T-helper 2 cell treated with Interferon-gamma antibody and Interleukin-4, amounts not matched to agents 5 μg/mL and 100 μg/mL, for 36 hours (primary cell): ENCODE measurements at regions not wholly inside any gene's neighbourhood (a gene's known extent, or its start where the extent isn't known, plus 50 kb on each side); places are given as distances from the start of the nearest gene placed in this dataset.
"Not testable (repeated sequence)": the region's sequence is repeated elsewhere in the genome, so short reads cannot be mapped to it uniquely, and the experiment has no call there.

Experiments
- DNase-seq: peaks from one replicate; pipeline ENCODE4 v3.0.0; 2021; ENCODE audit warnings: low spot score
- H3K27ac Mint-ChIP-seq: one replicate; pipeline ENCODE4 v1.8.0; 2021; ENCODE audit warnings: mild to moderate bottlenecking, mixed read lengths
- H3K27me3 Mint-ChIP-seq: one replicate; pipeline ENCODE4 v1.8.0; 2021; ENCODE audit warnings: low read depth, mixed read lengths
- H3K36me3 Mint-ChIP-seq: one replicate; pipeline ENCODE4 v1.8.0; 2021; ENCODE audit warnings: low read depth, mixed read lengths
- H3K4me1 Mint-ChIP-seq: one replicate; pipeline ENCODE4 v1.8.0; 2021; ENCODE audit warnings: low read depth, mixed read lengths
- H3K4me3 Mint-ChIP-seq: one replicate; pipeline ENCODE4 v1.8.0; 2022; ENCODE audit warnings: mild to moderate bottlenecking, moderate library complexity, mixed read lengths
- H3K9me3 Mint-ChIP-seq: one replicate; pipeline ENCODE4 v1.8.0; 2021; ENCODE audit warnings: mixed read lengths

DNA sequence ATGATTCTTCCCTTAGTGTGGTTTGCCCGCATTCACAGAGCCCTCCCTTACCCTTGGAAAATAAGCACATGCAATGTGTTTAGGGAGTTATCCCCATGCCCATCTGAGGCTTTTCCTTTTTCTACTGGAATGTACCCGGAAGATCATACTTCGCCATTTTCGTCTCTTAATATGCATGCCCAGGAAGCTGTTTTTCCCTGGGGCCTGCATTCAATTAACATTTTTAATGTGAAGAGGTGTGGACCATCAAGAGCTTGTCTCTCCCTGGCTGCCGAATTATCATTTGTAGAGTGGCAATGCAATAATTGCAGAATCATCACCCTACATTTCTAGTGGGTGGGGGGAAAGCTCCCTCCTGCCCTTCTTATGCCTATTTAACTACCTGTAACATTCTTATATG is 976.3 kb downstream of the DIPK2A start:
- no peaks in the 10 kb centered on the region for H3K4me1 Mint-ChIP-seq
- no peak overlapping the region for H3K4me3 Mint-ChIP-seq
- peaks cover 8% of the 10 kb centered on the region for H3K9me3 Mint-ChIP-seq
- no peaks in the 10 kb centered on the region for H3K27me3 Mint-ChIP-seq
- DNase-seq: no peak
- no peak overlapping the region for H3K27ac Mint-ChIP-seq
- no peaks in the 10 kb centered on the region for H3K36me3 Mint-ChIP-seq

DNA sequence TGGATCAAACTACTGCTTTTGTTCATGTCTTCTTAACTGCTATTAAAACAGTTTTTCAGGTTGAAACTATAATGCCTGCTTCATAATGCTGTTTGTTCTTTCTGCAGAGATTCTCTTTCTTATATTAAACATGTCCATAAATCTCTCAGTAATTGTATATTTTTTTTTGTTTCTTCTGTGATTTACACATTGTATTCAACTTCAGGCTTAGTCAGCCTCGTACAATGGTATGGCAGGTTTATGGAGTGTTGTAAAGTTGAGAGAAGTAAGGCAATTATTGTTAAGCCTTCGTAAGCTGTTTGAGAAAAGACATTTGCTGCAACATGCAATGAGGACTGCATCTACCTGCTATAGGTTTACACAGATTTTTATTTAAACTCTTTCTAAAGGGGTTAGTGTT is 977.1 kb downstream of the DIPK2A start:
- H3K4me3 Mint-ChIP-seq: no peak overlapping the region
- H3K27ac Mint-ChIP-seq: no peak overlapping the region
- peaks cover 8% of the 10 kb centered on the region for H3K9me3 Mint-ChIP-seq
- H3K4me1 Mint-ChIP-seq: no peaks in the 10 kb centered on the region
- DNase-seq: no peak
- H3K27me3 Mint-ChIP-seq: no peaks in the 10 kb centered on the region
- no peaks in the 10 kb centered on the region for H3K36me3 Mint-ChIP-seq

DNA sequence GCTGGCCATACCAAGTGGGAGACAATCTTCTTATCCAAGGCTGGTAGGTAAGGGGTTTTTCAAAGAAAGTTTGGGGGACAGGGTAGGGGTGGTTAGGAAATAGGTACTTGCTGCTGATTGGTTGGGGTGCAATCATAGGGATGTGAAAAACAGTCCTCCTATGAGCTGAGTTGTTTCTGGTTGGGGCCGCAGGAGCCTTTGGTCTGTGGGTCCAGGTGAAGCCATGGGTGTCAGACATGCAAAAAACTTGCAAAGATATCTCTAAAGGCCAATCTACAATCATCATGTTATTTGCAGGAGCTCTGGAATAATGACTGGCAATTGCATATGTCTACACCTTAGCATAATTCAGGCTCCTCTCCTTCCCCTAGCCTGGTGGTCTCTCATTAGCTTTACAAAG is 982.3 kb downstream of the DIPK2A start:
- no peaks in the 10 kb centered on the region for H3K27me3 Mint-ChIP-seq
- peaks cover 5% of the 10 kb centered on the region for H3K9me3 Mint-ChIP-seq
- no peak for DNase-seq
- H3K27ac Mint-ChIP-seq: no peak overlapping the region
- H3K4me3 Mint-ChIP-seq: no peak overlapping the region
- no peaks in the 10 kb centered on the region for H3K36me3 Mint-ChIP-seq
- no peaks in the 10 kb centered on the region for H3K4me1 Mint-ChIP-seq

GRCh38 chr3:144957398-144958101 is 985.9 kb downstream of the DIPK2A start:
- Mint-ChIP-seq H3K4me1 (no peaks in the 10 kb centered on the region), H3K27me3 (no peaks in the 10 kb centered on the region), H3K27ac (no peak overlapping the region), H3K36me3 (no peaks in the 10 kb centered on the region), H3K4me3 (no peak overlapping the region), H3K9me3 (peaks cover 8% of the 10 kb centered on the region)
- DNase-seq: no peak

GRCh38 chr3:144963810-144964209 is 992.2 kb downstream of the DIPK2A start:
- H3K36me3 Mint-ChIP-seq: no peaks in the 10 kb centered on the region
- H3K9me3 Mint-ChIP-seq: peaks cover 4% of the 10 kb centered on the region
- no peaks in the 10 kb centered on the region for H3K4me1 Mint-ChIP-seq
- no peak for DNase-seq
- no peaks in the 10 kb centered on the region for H3K27me3 Mint-ChIP-seq
- no peak overlapping the region for H3K4me3 Mint-ChIP-seq
- no peak overlapping the region for H3K27ac Mint-ChIP-seq

GRCh38 chr3:144966560-144966959 is 994.9 kb downstream of the DIPK2A start:
- Mint-ChIP-seq H3K36me3 (no peaks in the 10 kb centered on the region), H3K27ac (no peak overlapping the region), H3K9me3 (peaks cover 4% of the 10 kb centered on the region), H3K4me3 (no peak overlapping the region), H3K4me1 (no peaks in the 10 kb centered on the region), H3K27me3 (no peaks in the 10 kb centered on the region)
- no peak for DNase-seq

- Mint-ChIP-seq H3K4me3 (no peak overlapping the region), H3K27me3 (no peaks in the 10 kb centered on the region), H3K27ac (no peak overlapping the region), H3K36me3 (no peaks in the 10 kb centered on the region), H3K4me1 (no peaks in the 10 kb centered on the region), H3K9me3 (peaks cover under 1% of the 10 kb centered on the region)
- DNase-seq: no peak
Observed at GRCh38 chr3:144968750-144969350, 997.2 kb downstream of the DIPK2A start.

- not testable (repeated sequence) for H3K36me3 Mint-ChIP-seq, H3K4me3 Mint-ChIP-seq, H3K27me3 Mint-ChIP-seq, H3K9me3 Mint-ChIP-seq, H3K4me1 Mint-ChIP-seq, DNase-seq, H3K27ac Mint-ChIP-seq
Observed at GRCh38 chr3:144984481-144984880, 1012.9 kb downstream of the DIPK2A start.

GRCh38 chr3:144989807-144990206 is 1018.2 kb downstream of the DIPK2A start:
- DNase-seq: no peak
- Mint-ChIP-seq H3K9me3 (peaks cover 7% of the 10 kb centered on the region), H3K36me3 (no peaks in the 10 kb centered on the region), H3K27me3 (no peaks in the 10 kb centered on the region), H3K4me3 (no peak overlapping the region), H3K27ac (no peak overlapping the region), H3K4me1 (no peaks in the 10 kb centered on the region)

DNA sequence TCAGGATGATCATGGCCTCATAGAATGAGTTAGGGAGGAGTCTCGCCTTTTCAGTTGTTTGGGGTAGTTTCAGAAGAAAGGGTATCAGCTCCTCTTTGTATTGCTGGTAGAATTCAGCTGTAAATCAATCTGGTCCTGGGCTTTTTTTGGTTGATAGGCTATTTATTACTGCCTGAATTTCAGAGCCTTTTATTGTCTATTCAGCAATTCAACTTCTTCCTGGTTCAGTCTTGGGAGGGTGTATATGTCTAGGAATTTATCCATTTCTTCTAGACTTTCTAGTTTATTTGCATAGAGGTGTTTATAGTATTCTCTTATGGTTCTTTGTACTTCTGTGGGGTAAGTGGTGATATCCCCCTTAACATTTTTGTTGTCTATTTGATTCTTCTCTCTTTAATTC is 1024.2 kb downstream of the DIPK2A start:
- Mint-ChIP-seq H3K4me1 (no peaks in the 10 kb centered on the region), H3K9me3 (peaks cover 11% of the 10 kb centered on the region), H3K27ac (no peak overlapping the region), H3K36me3 (no peaks in the 10 kb centered on the region), H3K27me3 (no peaks in the 10 kb centered on the region), H3K4me3 (no peak overlapping the region)
- DNase-seq: no peak

DNA sequence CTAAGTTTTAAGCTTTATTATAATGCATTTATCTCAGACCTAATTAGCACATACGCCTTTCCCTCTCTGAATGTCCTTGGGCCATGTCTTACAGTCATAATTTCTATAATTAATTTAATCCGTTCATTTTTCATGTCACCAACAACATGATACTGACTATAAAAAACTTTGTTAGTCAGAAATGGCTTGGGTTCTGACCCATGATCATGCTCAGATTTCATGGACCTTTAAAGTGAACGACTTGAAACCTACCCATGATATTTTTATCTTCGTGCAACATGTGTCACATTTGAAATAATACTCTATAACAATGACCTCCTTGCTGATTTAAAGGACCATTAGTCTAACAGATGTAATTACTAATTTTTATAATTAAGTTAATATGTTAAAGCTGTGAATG is 1033.8 kb downstream of the DIPK2A start:
- Mint-ChIP-seq H3K9me3 (peaks cover 4% of the 10 kb centered on the region), H3K36me3 (no peaks in the 10 kb centered on the region), H3K4me1 (no peaks in the 10 kb centered on the region), H3K4me3 (no peak overlapping the region), H3K27ac (no peak overlapping the region), H3K27me3 (no peaks in the 10 kb centered on the region)
- no peak for DNase-seq

GRCh38 chr3:145006271-145006670 is 1034.6 kb downstream of the DIPK2A start:
- no peaks in the 10 kb centered on the region for H3K4me1 Mint-ChIP-seq
- H3K36me3 Mint-ChIP-seq: no peaks in the 10 kb centered on the region
- DNase-seq: no peak
- H3K4me3 Mint-ChIP-seq: no peak overlapping the region
- no peaks in the 10 kb centered on the region for H3K27me3 Mint-ChIP-seq
- no peak overlapping the region for H3K27ac Mint-ChIP-seq
- H3K9me3 Mint-ChIP-seq: peaks cover 2% of the 10 kb centered on the region

- no peak for DNase-seq
- H3K36me3 Mint-ChIP-seq: no peaks in the 10 kb centered on the region
- no peaks in the 10 kb centered on the region for H3K27me3 Mint-ChIP-seq
- H3K4me1 Mint-ChIP-seq: peaks cover 3% of the 10 kb centered on the region
- no peak overlapping the region for H3K4me3 Mint-ChIP-seq
- peaks cover 12% of the 10 kb centered on the region for H3K9me3 Mint-ChIP-seq
- H3K27ac Mint-ChIP-seq: no peak overlapping the region
Observed at GRCh38 chr3:145013931-145014330, 1042.3 kb downstream of the DIPK2A start.

- Mint-ChIP-seq H3K4me1 (peaks cover 3% of the 10 kb centered on the region), H3K9me3 (peaks cover 12% of the 10 kb centered on the region), H3K27me3 (no peaks in the 10 kb centered on the region), H3K36me3 (no peaks in the 10 kb centered on the region), H3K4me3 (no peak overlapping the region), H3K27ac (no peak overlapping the region)
- no peak for DNase-seq
Observed at GRCh38 chr3:145015253-145015652, 1043.6 kb downstream of the DIPK2A start.

- Mint-ChIP-seq H3K4me1 (peaks cover 3% of the 10 kb centered on the region), H3K9me3 (peaks cover 12% of the 10 kb centered on the region), H3K4me3 (no peak overlapping the region), H3K27me3 (no peaks in the 10 kb centered on the region), H3K36me3 (no peaks in the 10 kb centered on the region), H3K27ac (no peak overlapping the region)
- no peak for DNase-seq
Observed at GRCh38 chr3:145017959-145018358, 1046.3 kb downstream of the DIPK2A start.
